Osteoblast (primary cell): ENCODE measurements at regions not wholly inside any gene's neighbourhood (a gene's known extent, or its start where the extent isn't known, plus 50 kb on each side); places are given as distances from the start of the nearest gene placed in this dataset.

Source experiments
- DNase-seq: peaks from one replicate; pipeline ENCODE4 v3.0.0; 2011; ENCODE audit warnings: low spot score, mixed read lengths; ENCODE audit not compliant: insufficient read length; ENCODE audit errors: missing footprints
- H2AFZ ChIP-seq: 2 replicates; pipeline ENCODE4 v1.6.0; 2011; ENCODE audit warnings: mild to moderate bottlenecking, low read length
- H3K27ac ChIP-seq: 2 replicates; pipeline ENCODE4 v1.5.1; 2011; ENCODE audit warnings: mild to moderate bottlenecking, low read depth, low read length, moderate library complexity
- H3K27me3 ChIP-seq: 2 replicates; pipeline ENCODE4 v1.6.0; 2012; ENCODE audit warnings: mild to moderate bottlenecking, control low read depth, inconsistent platforms, low read length, moderate library complexity; ENCODE audit not compliant: insufficient read depth
- H3K36me3 ChIP-seq: 2 replicates; pipeline ENCODE4 v1.5.1; 2011; ENCODE audit warnings: mild to moderate bottlenecking, low read length, control low read depth, moderate library complexity; ENCODE audit not compliant: insufficient read depth
- H3K4me1 ChIP-seq: 2 replicates; pipeline ENCODE4 v1.5.1; 2011; ENCODE audit warnings: mild to moderate bottlenecking, low read length, control low read depth, moderate library complexity; ENCODE audit not compliant: insufficient read depth
- H3K4me2 ChIP-seq: 2 replicates; pipeline ENCODE4 v1.6.0; 2011; ENCODE audit warnings: mild to moderate bottlenecking, low read length; ENCODE audit not compliant: insufficient read depth
- H3K4me3 ChIP-seq: fragments of 200-600 bp; sonication (generic); 3 replicates; pipeline ENCODE4 v1.5.1; 2012; ENCODE audit warnings: mild to moderate bottlenecking, low read length, inconsistent platforms; ENCODE audit not compliant: insufficient read depth
- H3K79me2 ChIP-seq: 2 replicates; pipeline ENCODE4 v1.6.0; 2012; ENCODE audit warnings: mild to moderate bottlenecking, low read length, control low read depth, inconsistent platforms; ENCODE audit not compliant: insufficient read depth
- H3K9me3 ChIP-seq: 2 replicates; pipeline ENCODE4 v1.5.1; 2011; ENCODE audit warnings: low read depth, low read length, control low read depth
- H4K20me1 ChIP-seq: 2 replicates; pipeline ENCODE4 v1.6.0; 2012; ENCODE audit warnings: mild to moderate bottlenecking, low read length, control low read depth; ENCODE audit not compliant: insufficient read depth
- CTCF ChIP-seq: IDR thresholded peaks from 2 replicates; pipeline ENCODE4 v1.5.1; 2011; ENCODE audit warnings: mild to moderate bottlenecking, low read depth, low read length, moderate library complexity; ENCODE audit errors: extremely low read depth

GRCh38 chr13:40204246-40204645 is 462.2 kb downstream of the FOXO1 start:
- no peak for DNase-seq
- H3K27ac ChIP-seq: no peak overlapping the region
- no peak for TF ChIP-seq CTCF
- no peaks in the 10 kb centered on the region for H3K36me3 ChIP-seq
- no peaks in the 10 kb centered on the region for H3K79me2 ChIP-seq
- no peaks in the 10 kb centered on the region for H3K9me3 ChIP-seq
- H3K27me3 ChIP-seq: no peaks in the 10 kb centered on the region
- no peak overlapping the region for H2AFZ ChIP-seq
- no peaks in the 10 kb centered on the region for H4K20me1 ChIP-seq
- peaks cover 14% of the 10 kb centered on the region for H3K4me1 ChIP-seq
- no peak overlapping the region for H3K4me2 ChIP-seq
- H3K4me3 ChIP-seq: no peak overlapping the region

GRCh38 chr13:40205771-40206240 is 460.6 kb downstream of the FOXO1 start:
- Histone ChIP-seq H3K4me3 (no peak overlapping the region), H3K27me3 (peaks cover 2% of the 10 kb centered on the region), H3K27ac (no peak overlapping the region), H4K20me1 (no peaks in the 10 kb centered on the region), H3K79me2 (no peaks in the 10 kb centered on the region), H3K9me3 (no peaks in the 10 kb centered on the region), H3K4me2 (no peak overlapping the region), H3K4me1 (peaks cover 14% of the 10 kb centered on the region), H2AFZ (peak overlapping the region; percentile 20), H3K36me3 (no peaks in the 10 kb centered on the region)
- TF ChIP-seq CTCF: no peak
- no peak for DNase-seq

GRCh38 chr13:40206241-40207000 is 460.0 kb downstream of the FOXO1 start:
- H2AFZ ChIP-seq: peak overlapping the region; percentile 54
- H3K9me3 ChIP-seq: no peaks in the 10 kb centered on the region
- H3K27me3 ChIP-seq: peaks cover 2% of the 10 kb centered on the region
- peaks cover 14% of the 10 kb centered on the region for H3K4me1 ChIP-seq
- H4K20me1 ChIP-seq: no peaks in the 10 kb centered on the region
- TF ChIP-seq CTCF: no peak
- no peak overlapping the region for H3K4me2 ChIP-seq
- H3K36me3 ChIP-seq: no peaks in the 10 kb centered on the region
- no peaks in the 10 kb centered on the region for H3K79me2 ChIP-seq
- H3K4me3 ChIP-seq: no peak overlapping the region
- peak; percentile 89 for DNase-seq
- no peak overlapping the region for H3K27ac ChIP-seq

GRCh38 chr13:40207001-40207478 is 459.4 kb downstream of the FOXO1 start:
- Histone ChIP-seq H4K20me1 (no peaks in the 10 kb centered on the region), H3K9me3 (no peaks in the 10 kb centered on the region), H3K27me3 (peaks cover 2% of the 10 kb centered on the region), H3K36me3 (no peaks in the 10 kb centered on the region), H3K4me3 (no peak overlapping the region), H2AFZ (peak overlapping the region; percentile 54), H3K27ac (no peak overlapping the region), H3K4me2 (no peak overlapping the region), H3K79me2 (no peaks in the 10 kb centered on the region), H3K4me1 (peaks cover 14% of the 10 kb centered on the region)
- DNase-seq: peak; percentile 6
- no peak for TF ChIP-seq CTCF
